Left ventricle myocardium inferior (tissue), 1 donor: ENCODE measurements at regions not wholly inside any gene's neighbourhood (a gene's known extent, or its start where the extent isn't known, plus 50 kb on each side); places are given as distances from the start of the nearest gene placed in this dataset.

ENCODE experiments used
- DNase-seq: peaks from one replicate; pipeline ENCODE4 v3.0.0-alpha.2; 2020
- H3K27ac ChIP-seq: fragments of 200-600 bp; replicated peaks from 2 replicates; pipeline ENCODE4 v1.8.0; 2021
- H3K27me3 ChIP-seq: fragments of 200-600 bp; 2 replicates; pipeline ENCODE4 v1.8.0; 2021; ENCODE audit warnings: low read depth
- H3K36me3 ChIP-seq: fragments of 200-600 bp; 2 replicates; pipeline ENCODE4 v1.8.0; 2021
- H3K4me1 ChIP-seq: fragments of 200-600 bp; 2 replicates; pipeline ENCODE4 v1.8.0; 2021
- H3K4me3 ChIP-seq: fragments of 200-600 bp; 2 replicates; pipeline ENCODE4 v1.8.0; 2021; ENCODE audit warnings: mild to moderate bottlenecking, moderate library complexity
- H3K9me3 ChIP-seq: fragments of 200-600 bp; replicated peaks from 2 replicates; pipeline ENCODE4 v1.8.0; 2021
- intact Hi-C: fragments of 100-400 bp; cut with micrococcal nuclease; formaldehyde crosslinking; loops from one replicate; pipeline ENCODE4 v1.11.0; 2022
- TF ChIP-seq, protein P1 (sequence below): fragments of 200-600 bp; IDR thresholded peaks from 2 replicates; pipeline ENCODE4 v1.8.0; 2021; ENCODE audit warnings: antibody characterized with exemption, mild to moderate bottlenecking, borderline replicate concordance
- donor health status: DM: no; HTN: yes; CAD: no; lungs with severe emphysema.

DNA sequence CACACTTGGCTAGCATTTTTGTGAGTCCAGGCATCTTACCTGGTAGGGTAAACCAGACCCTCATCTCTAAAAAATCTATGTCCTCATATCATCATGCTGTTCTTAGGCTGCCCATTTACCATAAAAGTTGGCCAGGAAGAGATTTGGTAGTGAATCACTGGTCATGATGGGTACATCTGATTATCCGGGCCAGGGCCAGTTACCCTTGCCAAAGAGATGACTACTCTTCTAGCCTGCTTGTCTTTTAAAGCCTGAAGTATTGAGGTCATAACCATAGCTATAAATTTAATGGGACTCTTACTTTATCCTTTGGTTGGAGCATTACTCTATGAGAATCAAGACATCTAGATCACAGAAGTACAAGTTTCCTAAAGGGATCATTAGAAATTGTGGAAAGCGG, 276.8 kb downstream of the TENT5A start:
- no peaks in the 10 kb centered on the region for H3K9me3 ChIP-seq
- H3K4me3 ChIP-seq, result no peak overlapping the region
- no peaks in the 10 kb centered on the region for H3K36me3 ChIP-seq
- H3K4me1 ChIP-seq, result no peaks in the 10 kb centered on the region
- no peak overlapping the region for H3K27ac ChIP-seq
- no peak for DNase-seq
- TF ChIP-seq, protein P1, sequence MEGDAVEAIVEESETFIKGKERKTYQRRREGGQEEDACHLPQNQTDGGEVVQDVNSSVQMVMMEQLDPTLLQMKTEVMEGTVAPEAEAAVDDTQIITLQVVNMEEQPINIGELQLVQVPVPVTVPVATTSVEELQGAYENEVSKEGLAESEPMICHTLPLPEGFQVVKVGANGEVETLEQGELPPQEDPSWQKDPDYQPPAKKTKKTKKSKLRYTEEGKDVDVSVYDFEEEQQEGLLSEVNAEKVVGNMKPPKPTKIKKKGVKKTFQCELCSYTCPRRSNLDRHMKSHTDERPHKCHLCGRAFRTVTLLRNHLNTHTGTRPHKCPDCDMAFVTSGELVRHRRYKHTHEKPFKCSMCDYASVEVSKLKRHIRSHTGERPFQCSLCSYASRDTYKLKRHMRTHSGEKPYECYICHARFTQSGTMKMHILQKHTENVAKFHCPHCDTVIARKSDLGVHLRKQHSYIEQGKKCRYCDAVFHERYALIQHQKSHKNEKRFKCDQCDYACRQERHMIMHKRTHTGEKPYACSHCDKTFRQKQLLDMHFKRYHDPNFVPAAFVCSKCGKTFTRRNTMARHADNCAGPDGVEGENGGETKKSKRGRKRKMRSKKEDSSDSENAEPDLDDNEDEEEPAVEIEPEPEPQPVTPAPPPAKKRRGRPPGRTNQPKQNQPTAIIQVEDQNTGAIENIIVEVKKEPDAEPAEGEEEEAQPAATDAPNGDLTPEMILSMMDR, result no peak
- H3K27me3 ChIP-seq, result no peaks in the 10 kb centered on the region
- intact Hi-C loops, result no loop called here

DNA sequence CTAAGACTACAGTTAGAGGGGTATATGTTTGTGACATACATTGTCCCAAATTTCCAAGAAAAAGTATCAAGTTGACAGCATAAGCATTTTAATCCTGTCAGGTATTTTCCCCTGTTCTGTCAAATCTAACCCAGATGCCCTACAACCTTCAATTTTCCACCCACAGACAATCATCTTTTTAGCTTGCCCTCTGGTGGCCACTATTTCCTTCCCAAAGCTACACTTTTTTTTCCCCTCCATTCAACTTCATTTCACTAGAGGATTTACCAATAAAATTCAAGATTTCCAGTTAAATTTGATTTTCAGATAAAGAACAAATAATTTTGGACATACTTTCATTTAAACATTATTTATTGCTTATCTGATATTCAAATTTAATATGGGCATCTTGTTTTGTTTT, 286.6 kb downstream of the TENT5A start:
- DNase-seq, result no peak
- H3K27ac ChIP-seq, result no peak overlapping the region
- no peaks in the 10 kb centered on the region for H3K27me3 ChIP-seq
- peaks cover 10% of the 10 kb centered on the region for H3K9me3 ChIP-seq
- TF ChIP-seq, protein P1, result peak; percentile 68
- H3K4me3 ChIP-seq, result no peak overlapping the region
- no peaks in the 10 kb centered on the region for H3K36me3 ChIP-seq
- H3K4me1 ChIP-seq, result no peaks in the 10 kb centered on the region
- intact Hi-C loops, result no loop called here

DNA sequence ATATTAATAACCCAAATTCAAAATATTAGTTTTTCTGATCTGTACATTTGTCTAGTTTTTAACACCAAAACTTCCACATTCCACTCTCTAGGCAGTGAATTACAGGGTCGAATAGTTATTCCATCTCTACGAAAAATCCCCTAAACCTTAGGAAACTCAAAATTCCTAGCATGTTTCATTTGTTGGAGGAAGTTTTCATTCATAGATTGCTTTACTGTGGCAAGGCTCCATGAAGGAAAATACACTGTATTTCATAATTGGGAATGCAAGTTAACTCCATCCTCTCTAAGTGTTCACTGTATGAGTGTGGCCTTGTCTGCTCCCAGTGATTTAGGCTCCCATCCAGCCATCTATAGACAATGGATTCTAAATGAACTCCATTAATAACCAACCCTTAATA, 296.1 kb downstream of the TENT5A start:
- Histone ChIP-seq H3K27me3 (no peaks in the 10 kb centered on the region), H3K4me1 (peaks cover 9% of the 10 kb centered on the region), H3K9me3 (no peaks in the 10 kb centered on the region), H3K36me3 (no peaks in the 10 kb centered on the region), H3K4me3 (no peak overlapping the region), H3K27ac (no peak overlapping the region)
- no peak for DNase-seq
- intact Hi-C loops, result loop anchor here (10.0 kb wide), 1 partner anchor 212 kb away; no protein-coding TSS in a partner anchor
- TF ChIP-seq, protein P1, result no peak

DNA sequence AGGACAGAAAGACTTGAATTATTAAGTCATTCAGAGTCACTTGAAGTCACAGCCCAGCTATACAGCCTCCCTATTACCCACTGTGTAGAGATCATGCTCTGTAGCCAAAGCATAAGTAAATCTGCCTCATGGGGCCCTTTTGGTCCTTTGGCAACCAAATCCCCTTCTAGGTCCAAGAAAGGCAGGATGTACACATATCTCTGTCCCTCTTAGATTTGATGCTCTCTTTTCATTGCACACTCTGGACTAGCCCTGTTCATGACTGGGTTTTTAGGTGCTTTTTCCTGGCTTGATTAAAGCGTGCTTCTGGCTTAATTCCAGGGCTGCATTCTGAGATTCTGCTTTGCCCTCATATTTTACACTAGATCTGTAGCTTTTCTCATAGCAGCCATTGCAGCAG, 296.8 kb downstream of the TENT5A start:
- TF ChIP-seq, protein P1, result no peak
- intact Hi-C loops, result loop anchor here (10.0 kb wide), 1 partner anchor 211 kb away; no protein-coding TSS in a partner anchor
- H3K27ac ChIP-seq, result no peak overlapping the region
- peaks cover 9% of the 10 kb centered on the region for H3K4me1 ChIP-seq
- no peaks in the 10 kb centered on the region for H3K9me3 ChIP-seq
- H3K36me3 ChIP-seq, result no peaks in the 10 kb centered on the region
- no peaks in the 10 kb centered on the region for H3K27me3 ChIP-seq
- DNase-seq, result no peak
- no peak overlapping the region for H3K4me3 ChIP-seq

DNA sequence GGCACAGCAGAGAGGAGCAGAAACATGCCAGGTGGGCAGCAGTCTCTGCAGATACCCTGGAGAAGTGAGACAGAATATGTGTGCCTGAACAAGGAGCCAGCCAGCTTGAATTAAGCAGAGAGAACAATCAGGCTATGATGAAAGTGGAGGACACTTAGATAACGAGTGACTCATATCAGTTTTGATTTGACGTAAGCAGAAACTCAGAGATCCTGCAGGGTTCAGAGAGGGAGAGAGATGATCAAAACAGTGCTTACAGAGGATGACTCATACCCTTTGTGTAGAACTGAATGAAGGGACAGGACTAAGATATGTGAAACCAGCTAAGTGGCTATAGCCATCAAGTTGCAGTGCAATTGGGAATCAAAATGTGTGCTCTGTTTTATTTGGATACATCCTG, 300.7 kb downstream of the TENT5A start:
- Histone ChIP-seq H3K4me3 (no peak overlapping the region), H3K36me3 (no peaks in the 10 kb centered on the region), H3K9me3 (no peaks in the 10 kb centered on the region), H3K27me3 (no peaks in the 10 kb centered on the region), H3K27ac (no peak overlapping the region), H3K4me1 (peaks cover 9% of the 10 kb centered on the region)
- DNase-seq, result no peak
- TF ChIP-seq, protein P1, result no peak
- intact Hi-C loops, result loop anchor here (10.0 kb wide), 1 partner anchor 207 kb away; no protein-coding TSS in a partner anchor
